ENCODE measurements at regions not wholly inside any gene's neighbourhood (a gene's known extent, or its start where the extent isn't known, plus 50 kb on each side); places are given as distances from the start of the nearest gene placed in this dataset.

DNA sequence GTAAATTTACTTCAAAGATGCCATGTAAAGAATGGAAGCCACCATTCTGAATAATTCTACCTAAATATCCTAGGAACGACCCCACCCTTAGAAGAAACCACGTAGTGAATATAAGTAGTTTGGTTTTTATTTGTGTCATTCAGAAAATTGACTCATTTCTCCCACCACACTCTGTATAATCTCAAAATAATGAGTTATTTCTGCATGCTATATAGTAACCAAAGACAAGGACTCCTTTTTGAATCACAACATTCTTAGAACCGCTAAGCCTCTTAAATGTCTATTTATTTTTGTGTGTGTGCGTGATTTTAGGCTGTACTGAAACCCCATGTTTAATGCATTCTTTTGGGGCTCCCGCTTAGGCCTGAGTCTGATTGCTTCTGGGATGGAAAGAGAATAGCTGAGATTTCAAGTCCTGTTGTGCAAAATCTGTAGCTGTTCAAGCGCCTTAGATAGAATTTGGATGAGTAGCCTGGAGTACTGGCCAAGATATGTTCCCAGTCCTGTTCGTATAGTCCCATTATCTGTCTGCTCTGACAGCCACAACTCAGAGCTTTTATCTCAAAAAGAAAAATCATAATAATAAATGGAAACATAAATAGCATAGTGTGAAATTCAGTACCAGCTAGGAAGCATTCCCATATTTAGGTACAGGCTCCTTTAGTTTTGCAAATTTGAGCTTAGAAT, 532.4 kb upstream of the NBEA start:
- no peak for TF ChIP-seq CTCF (IDR thresholded peaks at IDR 0.05; ENCODE audit: insufficient read depth, low read length)
- no peak overlapping the region for H3K4me3 ChIP-seq (ENCODE audit: low read depth, low read length)
- DNase-seq (ENCODE audit: low read depth), result peak; percentile 20

DNA sequence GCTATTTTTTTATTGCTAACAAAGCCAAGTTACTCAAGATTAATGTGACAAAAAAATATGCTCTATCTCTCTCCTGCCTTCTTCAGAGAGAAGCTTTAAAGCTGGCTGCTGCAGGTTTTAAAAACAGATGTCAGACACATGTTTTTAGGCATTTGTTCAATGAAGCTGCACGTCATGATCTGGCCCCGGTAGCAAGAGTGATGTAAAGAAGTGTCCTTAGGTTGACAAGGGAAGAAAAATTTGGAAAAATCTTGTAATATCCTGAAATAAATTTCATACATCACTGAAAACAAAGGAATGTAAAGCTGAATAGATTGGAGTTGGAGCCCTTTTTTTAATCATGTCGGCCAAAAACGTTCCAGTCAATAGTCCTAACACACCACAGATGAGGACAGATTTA, 531.4 kb upstream of the NBEA start:
- H3K4me3 ChIP-seq (ENCODE audit: low read depth, low read length), result no peak overlapping the region
- no peak for TF ChIP-seq CTCF (IDR thresholded peaks at IDR 0.05; ENCODE audit: insufficient read depth, low read length)
- peak; percentile 88 for DNase-seq (ENCODE audit: low read depth)

GRCh38 chr13:34411177-34411576, 530.9 kb upstream of the NBEA start:
- no peak overlapping the region for H3K4me3 ChIP-seq (ENCODE audit: low read depth, low read length)
- no peak for TF ChIP-seq CTCF (IDR thresholded peaks at IDR 0.05; ENCODE audit: insufficient read depth, low read length)
- DNase-seq (ENCODE audit: low read depth), result no peak

DNA sequence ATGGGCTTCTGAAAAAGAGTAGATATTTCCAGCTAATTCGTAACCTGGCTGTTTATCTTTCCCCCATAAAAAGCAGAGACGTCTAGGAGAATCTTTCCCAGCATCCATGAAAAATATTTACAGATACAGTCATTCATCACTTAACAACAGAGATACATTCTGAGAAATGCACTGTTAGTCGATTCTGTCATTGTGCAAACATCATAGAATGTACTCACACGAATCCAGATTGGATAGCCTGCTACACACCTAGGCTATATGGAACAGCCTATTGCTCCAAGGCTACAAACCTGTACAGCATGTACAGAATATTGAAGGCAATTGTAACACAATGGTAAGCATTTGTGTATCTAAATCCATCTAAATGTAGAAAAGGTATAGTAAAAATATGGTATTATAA, 530.2 kb upstream of the NBEA start:
- TF ChIP-seq CTCF (IDR thresholded peaks at IDR 0.05; ENCODE audit: insufficient read depth, low read length), result no peak
- DNase-seq (ENCODE audit: low read depth), result no peak

GRCh38 chr13:34412295-34412694, 529.8 kb upstream of the NBEA start:
- H3K4me3 ChIP-seq (ENCODE audit: low read depth, low read length), result no peak overlapping the region
- no peak for TF ChIP-seq CTCF (IDR thresholded peaks at IDR 0.05; ENCODE audit: insufficient read depth, low read length)
- DNase-seq (ENCODE audit: low read depth), result peak; percentile 36

More for the DNA sequence above, 530.2 kb upstream of the NBEA start:
- no peak overlapping the region for H3K4me3 ChIP-seq (ENCODE audit: low read depth, low read length)

DNA sequence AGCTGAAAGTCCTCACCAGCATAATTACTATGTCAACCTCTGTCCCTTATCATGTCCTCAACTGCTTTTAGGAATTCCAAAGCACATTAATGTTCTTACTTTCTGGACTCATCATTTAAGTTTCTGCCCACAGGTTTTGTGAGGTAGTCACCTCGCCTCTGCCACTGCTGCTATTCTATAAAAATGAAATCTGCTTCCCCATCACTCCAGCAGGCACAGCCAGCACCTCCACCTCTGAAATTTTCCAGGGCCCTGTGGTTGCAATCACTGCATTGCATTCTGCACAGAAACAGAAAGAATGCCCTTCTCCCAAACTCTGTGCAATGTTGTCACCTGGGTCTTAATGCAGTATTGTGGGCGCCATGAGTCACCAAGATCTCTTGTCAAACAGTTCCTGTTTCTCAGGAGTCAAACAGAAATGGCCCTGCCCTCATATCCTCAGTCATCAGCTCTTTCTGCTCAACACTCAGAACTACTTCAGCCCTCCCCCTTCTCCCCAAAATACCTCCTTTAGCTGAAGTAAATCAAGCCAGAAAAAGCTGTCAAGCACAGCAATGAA, 529.2 kb upstream of the NBEA start:
- no peak overlapping the region for H3K4me3 ChIP-seq (ENCODE audit: low read depth, low read length)
- no peak for TF ChIP-seq CTCF (IDR thresholded peaks at IDR 0.05; ENCODE audit: insufficient read depth, low read length)
- peak; percentile 35 for DNase-seq (ENCODE audit: low read depth)
